ENCODE measurements at regions not wholly inside any gene's neighbourhood (a gene's known extent, or its start where the extent isn't known, plus 50 kb on each side); places are given as distances from the start of the nearest gene placed in this dataset.

DNA sequence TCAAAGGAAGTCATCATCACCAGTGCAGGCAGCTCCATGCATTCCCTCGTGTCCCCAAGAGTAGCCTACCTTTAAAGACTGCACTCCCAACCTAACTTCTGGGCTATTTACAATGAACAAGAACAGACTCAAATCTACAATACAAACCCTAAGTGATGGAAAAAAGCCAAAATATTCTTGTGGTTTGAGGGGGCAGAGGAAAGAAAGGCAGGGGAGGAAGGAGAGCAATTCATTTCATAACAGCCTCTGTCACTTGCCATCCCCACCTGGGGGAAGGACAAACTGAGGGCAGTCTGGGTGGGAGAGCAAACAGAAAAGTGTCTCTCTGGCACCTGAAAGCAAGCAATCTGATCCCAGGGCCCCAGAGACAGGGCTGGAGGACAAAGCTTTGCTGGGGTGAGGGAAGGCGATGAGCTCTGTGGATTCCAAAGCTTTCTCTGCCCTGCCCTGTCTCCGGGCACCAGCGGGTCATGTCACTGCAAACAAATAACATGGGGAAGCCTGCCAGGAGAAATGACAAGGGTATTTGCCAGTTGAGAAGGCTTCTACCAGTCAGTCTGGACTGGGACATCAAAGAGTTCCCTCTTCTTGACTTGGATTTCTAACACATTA is 528.0 kb upstream of the TNP1 start:
- TF ChIP-seq, protein P1, sequence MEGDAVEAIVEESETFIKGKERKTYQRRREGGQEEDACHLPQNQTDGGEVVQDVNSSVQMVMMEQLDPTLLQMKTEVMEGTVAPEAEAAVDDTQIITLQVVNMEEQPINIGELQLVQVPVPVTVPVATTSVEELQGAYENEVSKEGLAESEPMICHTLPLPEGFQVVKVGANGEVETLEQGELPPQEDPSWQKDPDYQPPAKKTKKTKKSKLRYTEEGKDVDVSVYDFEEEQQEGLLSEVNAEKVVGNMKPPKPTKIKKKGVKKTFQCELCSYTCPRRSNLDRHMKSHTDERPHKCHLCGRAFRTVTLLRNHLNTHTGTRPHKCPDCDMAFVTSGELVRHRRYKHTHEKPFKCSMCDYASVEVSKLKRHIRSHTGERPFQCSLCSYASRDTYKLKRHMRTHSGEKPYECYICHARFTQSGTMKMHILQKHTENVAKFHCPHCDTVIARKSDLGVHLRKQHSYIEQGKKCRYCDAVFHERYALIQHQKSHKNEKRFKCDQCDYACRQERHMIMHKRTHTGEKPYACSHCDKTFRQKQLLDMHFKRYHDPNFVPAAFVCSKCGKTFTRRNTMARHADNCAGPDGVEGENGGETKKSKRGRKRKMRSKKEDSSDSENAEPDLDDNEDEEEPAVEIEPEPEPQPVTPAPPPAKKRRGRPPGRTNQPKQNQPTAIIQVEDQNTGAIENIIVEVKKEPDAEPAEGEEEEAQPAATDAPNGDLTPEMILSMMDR (IDR thresholded peaks at IDR 0.05; ENCODE audit: insufficient read depth, low read length, poor library complexity, severe bottlenecking) = no peak
- TF ChIP-seq EZH2phosphoT487 (conservative IDR thresholded peaks at IDR 0.05; ENCODE audit: low read length) = no peak

All from SU-DHL-6 (cell line).